NCI-H69 (cell line): ENCODE measurements at regions not wholly inside any gene's neighbourhood (a gene's known extent, or its start where the extent isn't known, plus 50 kb on each side); places are given as distances from the start of the nearest gene placed in this dataset.

Experiments
- DNase-seq: peaks from one replicate; lab custom pipeline; 2025; lab: John Stamatoyannopoulos, UW

GRCh38 chr1:199700551-199700950 lies 327.0 kb upstream of the NR5A2 start:
- no peak for DNase-seq

- DNase-seq = no peak
Measured at GRCh38 chr1:199701726-199702125, 325.8 kb upstream of the NR5A2 start.

GRCh38 chr1:199704231-199704630 lies 323.3 kb upstream of the NR5A2 start:
- no peak for DNase-seq

- no peak for DNase-seq
Measured at GRCh38 chr1:199705825-199706224, 321.7 kb upstream of the NR5A2 start.

- peak; percentile 78 for DNase-seq
Measured at GRCh38 chr1:199706826-199707606, 320.5 kb upstream of the NR5A2 start.

- DNase-seq = no peak
Measured at GRCh38 chr1:199710974-199711373, 316.5 kb upstream of the NR5A2 start.

- no peak for DNase-seq
Measured at GRCh38 chr1:199716729-199717128, 310.8 kb upstream of the NR5A2 start.

- no peak for DNase-seq
Measured at GRCh38 chr1:199719156-199719842, 308.2 kb upstream of the NR5A2 start.

GRCh38 chr1:199720496-199720895 lies 307.0 kb upstream of the NR5A2 start:
- DNase-seq = peak; percentile 31

- DNase-seq = no peak
Measured at GRCh38 chr1:199721001-199721400, 306.5 kb upstream of the NR5A2 start.

- DNase-seq = no peak
Measured at GRCh38 chr1:199723250-199723956, 304.1 kb upstream of the NR5A2 start.

- DNase-seq = no peak
Measured at GRCh38 chr1:199724049-199724448, 303.5 kb upstream of the NR5A2 start.

GRCh38 chr1:199725002-199725565 lies 302.4 kb upstream of the NR5A2 start:
- DNase-seq = no peak

GRCh38 chr1:199727682-199728081 lies 299.8 kb upstream of the NR5A2 start:
- DNase-seq = no peak

- no peak for DNase-seq
Measured at GRCh38 chr1:199728345-199728744, 299.2 kb upstream of the NR5A2 start.

GRCh38 chr1:199733125-199733524 lies 294.4 kb upstream of the NR5A2 start:
- DNase-seq = no peak

- DNase-seq = peak; percentile 39
Measured at GRCh38 chr1:199734186-199734585, 293.3 kb upstream of the NR5A2 start.

- DNase-seq = no peak
Measured at GRCh38 chr1:199735660-199736059, 291.9 kb upstream of the NR5A2 start.

GRCh38 chr1:199736646-199737045 lies 290.9 kb upstream of the NR5A2 start:
- no peak for DNase-seq

- DNase-seq = no peak
Measured at GRCh38 chr1:199741586-199741985, 285.9 kb upstream of the NR5A2 start.

GRCh38 chr1:199742547-199742946 lies 285.0 kb upstream of the NR5A2 start:
- no peak for DNase-seq

- no peak for DNase-seq
Measured at GRCh38 chr1:199743227-199743626, 284.3 kb upstream of the NR5A2 start.
